Hematopoietic multipotent progenitor cell treated with erythropoietin and hydrocortisone succinate and interleukin-3 and kit ligand, for 17 days (in vitro differentiated cells): ENCODE measurements at regions not wholly inside any gene's neighbourhood (a gene's known extent, or its start where the extent isn't known, plus 50 kb on each side); places are given as distances from the start of the nearest gene placed in this dataset.
A peak's percentile ranks its signal among the peaks of the same experiment; 100 is the strongest.
"Not testable (repeated sequence)": the region's sequence is repeated elsewhere in the genome, so short reads cannot be mapped to it uniquely, and the experiment has no call there.

Experiments used
- DNase-seq: peaks from one replicate; pipeline ENCODE4 v3.0.0-alpha.2; 2015; ENCODE audit warnings: low spot score

DNA sequence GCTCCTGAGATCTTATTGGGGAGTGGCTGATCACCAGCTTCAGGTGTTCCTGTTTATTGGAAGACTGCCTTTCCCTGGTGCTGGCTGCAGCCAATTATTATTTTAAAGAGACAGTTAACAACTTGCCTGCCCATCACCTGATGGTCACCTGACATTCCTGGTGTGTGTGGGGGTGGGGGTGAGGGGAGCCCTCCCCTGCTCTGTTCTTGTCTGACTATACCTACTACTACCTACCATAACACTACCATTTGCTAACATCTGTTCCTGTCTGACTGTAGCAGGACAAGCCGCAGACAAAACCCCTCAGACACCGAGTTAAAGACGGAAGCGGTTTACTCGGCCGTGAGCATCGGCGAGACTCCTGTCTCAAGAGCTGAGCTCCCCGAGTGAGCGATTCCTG, 54.9 kb upstream of the NBPF3 start:
- DNase-seq = no peak

DNA sequence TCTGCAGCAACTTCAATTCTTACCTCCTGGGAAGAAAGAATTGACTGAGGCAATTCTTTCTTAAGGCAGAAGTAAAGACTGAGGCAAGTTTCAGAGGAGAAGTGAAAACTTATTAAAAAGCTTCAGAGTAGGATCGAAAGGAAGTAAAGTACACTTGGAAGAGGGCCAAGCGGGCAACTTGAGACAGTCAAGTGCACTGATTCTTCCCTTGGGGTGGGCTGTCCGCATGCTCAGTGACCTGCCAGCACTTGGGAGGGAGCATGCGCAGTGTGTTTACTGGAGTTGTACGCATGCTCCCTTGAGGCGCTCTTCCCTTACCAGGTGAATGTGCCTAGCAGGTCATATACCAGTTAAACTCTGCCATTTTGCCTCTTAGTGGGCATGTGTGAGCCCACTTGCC, 55.3 kb upstream of the NBPF3 start:
- no peak for DNase-seq

DNA sequence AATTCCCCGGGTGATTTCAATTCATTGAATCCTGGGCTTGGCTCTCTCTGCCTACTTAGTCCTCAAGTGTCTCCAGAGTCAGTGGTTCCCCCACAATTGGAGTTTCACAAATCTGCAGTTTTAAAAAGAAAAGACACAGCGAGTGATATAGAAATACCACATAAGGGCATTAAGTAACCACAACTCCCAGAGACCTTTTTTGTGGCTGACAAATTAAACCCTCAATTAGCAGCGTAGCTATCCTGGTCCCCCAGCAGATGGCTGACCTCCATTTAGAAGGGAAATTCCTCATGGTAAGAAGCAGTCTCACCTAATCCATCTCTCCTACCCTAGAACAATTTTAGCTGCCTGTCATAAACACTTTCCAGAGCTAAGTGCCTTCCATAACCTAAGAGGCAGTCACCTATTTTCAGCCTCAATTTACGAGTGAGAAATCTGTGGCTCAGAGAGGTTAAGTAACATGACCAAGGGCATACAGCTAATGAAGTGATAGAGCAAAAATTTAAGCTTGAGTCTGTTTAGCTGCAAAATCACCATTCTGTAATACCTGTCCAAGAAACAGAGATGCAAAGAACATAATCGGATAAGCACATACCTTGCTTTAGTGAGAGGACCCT, 56.0 kb upstream of the NBPF3 start:
- DNase-seq = no peak

GRCh38 chr1:21381354-21381753, 58.6 kb upstream of the NBPF3 start:
- DNase-seq = no peak

DNA sequence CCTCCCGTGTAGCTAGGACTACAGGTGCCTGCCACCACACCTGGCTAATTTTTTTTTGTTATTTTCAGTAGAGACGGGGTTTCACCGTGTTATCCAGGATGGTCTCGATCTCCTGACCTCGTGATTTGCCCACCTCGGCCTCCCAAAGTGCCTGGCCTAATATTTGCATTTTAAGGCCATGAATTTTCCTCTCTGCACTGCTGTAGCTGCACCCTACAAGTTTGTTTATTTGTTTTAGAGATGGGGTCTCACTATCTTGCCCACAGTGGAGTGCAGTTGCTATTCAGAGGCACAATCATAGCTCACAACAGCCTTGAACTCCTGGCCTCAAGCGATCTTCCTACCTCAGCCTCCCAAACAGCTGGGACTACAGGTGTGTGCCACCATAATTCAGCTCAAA, 59.8 kb upstream of the NBPF3 start:
- DNase-seq = not testable (repeated sequence)

DNA sequence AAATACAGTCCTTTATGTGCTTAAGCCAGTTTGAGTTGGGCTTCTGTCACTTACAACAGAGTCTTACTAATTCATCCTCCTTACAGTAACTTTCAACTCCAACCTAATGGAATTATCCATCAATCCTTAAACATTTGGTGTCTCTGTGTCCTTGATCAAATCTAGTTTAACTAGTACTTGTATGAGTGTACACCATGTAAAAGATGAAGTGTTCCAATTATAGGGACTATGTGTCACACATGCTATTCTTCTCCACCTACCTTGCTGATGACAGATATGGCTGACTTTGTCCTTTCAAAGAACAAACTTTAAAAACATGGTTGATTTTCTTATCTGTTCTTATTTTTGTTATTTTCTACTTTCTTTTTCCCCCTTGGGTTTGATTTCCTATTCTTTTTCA, 60.4 kb upstream of the NBPF3 start:
- no peak for DNase-seq

DNA sequence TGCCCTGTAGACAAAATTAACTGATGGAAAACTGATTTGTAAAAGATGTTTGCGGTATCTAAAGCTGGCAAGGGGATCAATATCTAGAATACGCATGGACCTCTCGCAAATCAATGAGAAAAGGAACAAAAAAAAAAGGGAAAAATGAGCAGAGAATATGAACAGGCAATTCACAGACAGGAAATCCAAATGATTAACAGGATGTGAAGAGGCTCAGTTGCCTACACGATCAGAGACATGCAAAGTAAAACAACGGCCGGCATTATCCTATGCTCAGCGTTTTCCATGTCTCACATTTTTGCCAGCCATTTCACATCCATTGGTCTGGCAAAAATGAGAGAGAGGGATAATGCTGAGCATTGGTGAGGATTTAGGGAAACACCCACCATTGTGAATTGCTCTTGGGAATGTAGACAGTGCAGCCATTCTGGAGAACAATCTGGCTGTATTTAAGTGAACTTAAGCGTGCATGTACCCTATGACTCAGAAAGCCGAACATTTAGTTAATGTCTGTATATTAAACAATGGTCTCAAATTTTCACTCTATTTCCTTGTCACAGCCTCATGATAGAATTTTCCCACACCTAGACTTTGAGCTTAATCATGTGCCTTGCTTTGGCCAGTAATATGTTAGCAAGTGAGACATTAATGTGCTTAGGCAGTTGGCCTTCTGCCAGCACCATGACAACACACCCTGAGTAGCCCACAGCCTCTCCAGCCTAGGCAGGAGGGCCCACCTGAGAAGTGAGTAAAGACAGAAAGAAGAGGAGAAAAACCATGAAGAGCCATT, 61.0 kb upstream of the NBPF3 start:
- no peak for DNase-seq

DNA sequence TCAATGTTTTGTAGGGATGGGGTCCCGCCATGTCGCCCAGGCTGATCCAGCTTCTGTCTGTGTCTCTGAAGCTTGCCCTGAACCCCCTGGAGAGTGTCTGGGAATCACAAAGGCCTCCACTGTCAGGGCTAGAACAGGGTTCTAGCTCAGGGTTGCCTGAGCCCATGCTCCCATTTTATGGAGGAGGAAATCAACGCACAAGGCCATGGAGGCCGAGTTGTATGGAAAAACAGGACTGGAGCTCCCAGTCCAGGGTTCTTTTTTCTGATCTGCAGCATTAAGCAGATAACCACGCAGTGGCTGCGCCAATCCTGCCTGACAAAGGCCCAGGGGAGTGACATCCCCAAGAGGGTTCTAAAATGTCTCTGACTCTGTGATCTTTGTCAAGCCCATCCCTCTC, 67.6 kb upstream of the NBPF3 start:
- no peak for DNase-seq

DNA sequence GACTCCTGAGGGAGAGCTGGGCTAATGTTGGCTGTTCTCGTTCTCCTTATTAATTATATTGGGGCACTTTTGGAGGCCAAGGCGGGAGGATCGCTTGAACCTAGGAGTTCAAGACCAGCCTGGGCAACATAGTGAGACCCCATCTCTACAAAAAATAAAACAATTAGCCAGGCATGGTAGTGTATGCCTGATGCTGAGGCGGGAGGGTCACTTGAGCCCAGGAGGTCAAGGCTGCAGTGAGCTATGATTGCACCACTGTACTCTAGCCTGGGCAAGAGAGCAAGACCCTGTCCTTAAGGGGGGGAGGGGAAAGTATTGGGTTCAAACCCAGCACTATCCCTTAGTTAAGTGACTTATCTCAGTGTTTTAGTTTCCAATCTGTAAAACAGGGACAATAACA, 70.0 kb upstream of the NBPF3 start:
- no peak for DNase-seq

- DNase-seq = peak; percentile 79
Measured at GRCh38 chr1:21368515-21369289, 71.2 kb upstream of the NBPF3 start.

GRCh38 chr1:21367973-21368514, 71.9 kb upstream of the NBPF3 start:
- DNase-seq = not testable (repeated sequence)

- no peak for DNase-seq
Measured at GRCh38 chr1:21366288-21366687, 73.6 kb upstream of the NBPF3 start.

GRCh38 chr1:21365036-21365435, 74.8 kb upstream of the ECE1 start:
- DNase-seq = no peak

DNA sequence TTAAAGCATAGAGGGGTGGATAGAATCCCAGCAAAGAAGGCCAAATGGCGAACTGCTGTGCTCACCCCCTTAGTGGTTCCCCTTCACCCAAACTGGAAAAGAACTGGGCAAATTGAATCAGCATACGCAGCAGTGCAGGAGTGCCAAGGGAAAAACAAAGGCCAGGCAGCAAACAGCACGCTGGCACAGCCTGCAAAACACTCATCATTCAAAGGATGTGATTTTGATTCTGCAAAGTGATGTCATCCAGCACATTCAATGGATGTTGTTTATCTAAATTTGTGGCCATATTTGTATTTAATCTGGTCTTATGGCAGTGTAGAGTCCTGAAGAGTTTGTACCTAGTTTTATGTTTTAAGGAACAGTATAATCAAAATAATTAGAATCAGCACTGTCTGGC, 71.8 kb upstream of the ECE1 start:
- no peak for DNase-seq

GRCh38 chr1:21361506-21361905, 71.2 kb upstream of the ECE1 start:
- no peak for DNase-seq

GRCh38 chr1:21357161-21357560, 66.9 kb upstream of the ECE1 start:
- DNase-seq = no peak

DNA sequence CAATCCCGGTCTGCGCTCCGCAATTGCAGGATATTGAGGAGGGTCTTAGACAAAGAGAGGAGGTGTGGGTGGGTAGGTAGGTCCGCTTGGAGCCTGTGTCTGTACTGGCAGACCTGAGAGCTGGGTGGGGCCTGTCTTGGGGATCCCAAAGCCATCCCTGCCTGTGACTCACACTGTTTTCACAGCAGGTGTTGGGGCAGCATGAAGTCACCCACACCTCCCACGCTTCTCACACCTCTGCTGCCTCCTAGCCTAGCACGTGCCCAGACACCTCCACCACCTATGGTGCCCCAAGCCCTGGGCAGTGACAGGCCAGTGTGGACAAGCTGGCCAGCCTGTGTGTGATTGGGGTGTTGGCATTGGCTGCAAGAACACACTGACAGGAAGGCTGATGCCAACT, 65.7 kb upstream of the ECE1 start:
- DNase-seq = no peak

- no peak for DNase-seq
Measured at GRCh38 chr1:21352586-21352985, 62.3 kb upstream of the ECE1 start.

DNA sequence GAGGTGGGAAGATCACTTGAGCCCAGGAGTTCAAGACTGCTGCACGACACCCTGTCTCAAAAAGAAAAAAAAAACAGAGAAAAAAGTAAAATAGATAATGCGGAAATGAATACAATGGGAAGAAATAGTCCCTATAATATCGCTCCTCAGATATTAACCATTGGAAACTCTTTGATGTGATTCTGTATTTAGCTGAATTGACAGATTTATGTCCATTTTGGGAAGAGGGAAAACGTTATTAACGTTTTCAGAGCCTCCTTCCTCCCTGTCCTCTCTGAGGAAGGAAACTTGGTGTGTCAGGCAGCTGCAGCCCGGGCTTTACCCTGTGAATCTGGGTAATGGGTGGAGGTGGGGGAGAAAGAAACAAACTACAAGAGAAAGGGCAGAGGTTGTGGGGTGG, 61.6 kb upstream of the ECE1 start:
- DNase-seq = no peak

DNA sequence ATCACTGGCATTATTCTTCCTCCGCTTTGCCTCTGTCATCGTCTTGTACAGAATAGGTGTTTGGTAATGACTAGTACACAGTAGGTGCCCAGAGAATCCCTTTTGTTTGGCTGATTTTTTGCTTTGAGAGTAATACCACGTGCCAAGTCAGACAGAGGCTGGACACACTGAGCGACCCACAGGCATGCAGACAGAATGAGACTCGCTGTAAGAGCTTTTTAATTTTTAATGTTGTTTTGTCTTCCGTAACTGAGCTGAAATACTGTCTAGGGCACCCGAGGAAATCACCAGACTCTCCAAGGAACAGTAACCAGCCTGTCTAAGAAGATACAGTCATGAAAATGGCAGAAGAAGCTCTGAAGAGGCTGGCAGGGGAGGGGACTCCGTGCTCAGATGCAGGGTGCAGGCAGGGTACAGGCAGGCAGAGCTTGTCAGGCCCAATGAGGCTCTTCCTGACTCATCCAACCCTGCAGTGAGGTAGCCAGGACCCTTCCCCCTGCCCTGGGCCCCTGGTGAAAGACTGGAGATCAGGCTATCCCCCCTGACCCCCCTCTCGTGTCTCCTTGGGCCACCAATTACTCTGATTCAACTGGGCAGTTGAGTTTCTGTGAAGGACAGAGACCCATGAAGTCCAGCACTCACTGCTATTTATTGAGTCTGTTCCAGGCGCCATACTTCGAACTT, 60.1 kb upstream of the ECE1 start:
- no peak for DNase-seq

GRCh38 chr1:21349693-21350092, 59.4 kb upstream of the ECE1 start:
- no peak for DNase-seq

DNA sequence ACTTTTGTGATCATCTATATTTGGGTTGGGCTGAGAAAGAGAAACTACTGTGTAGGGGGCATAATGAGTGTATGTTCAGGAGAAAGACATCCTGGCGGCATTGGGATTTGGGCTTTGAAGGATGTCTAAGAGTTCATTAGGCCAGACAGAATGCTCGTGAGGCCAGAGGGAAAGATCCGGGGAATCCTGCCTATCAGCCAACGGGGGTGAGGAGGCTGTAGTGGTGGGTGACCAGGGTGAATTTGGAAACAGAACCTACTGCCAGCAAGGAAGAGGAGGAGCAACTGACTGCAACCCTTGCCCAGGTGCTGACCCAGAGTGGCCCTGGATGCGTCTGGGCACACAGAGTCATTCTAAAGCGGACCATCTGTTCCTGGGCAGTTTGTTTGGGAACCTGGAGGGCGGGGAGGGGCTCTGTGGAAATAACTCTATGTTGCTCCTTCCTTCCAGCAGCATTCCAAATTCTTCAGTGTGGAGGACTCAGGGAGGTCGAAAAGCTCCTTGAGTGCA, 56.9 kb upstream of the ECE1 start:
- DNase-seq = no peak
